Right lobe of liver (tissue), 6 donors: ENCODE measurements at regions not wholly inside any gene's neighbourhood (a gene's known extent, or its start where the extent isn't known, plus 50 kb on each side); places are given as distances from the start of the nearest gene placed in this dataset.

Source experiments
- ATAC-seq, 4 donors: fragments of 200-7000 bp; cut with Tn5 transposase; one replicate each; pipeline ENCODE4 v1.9.1; 2020; ENCODE audit warnings: mild to moderate bottlenecking in 4 of 4, moderate library complexity in 4 of 4
- DNase-seq, 3 donors: peaks; one replicate each; pipeline ENCODE4 v3.0.0-alpha.2; 2020
- H3K27ac ChIP-seq, 3 donors: fragments of 200-600 bp; one replicate each; pipeline ENCODE4 v1.8.0; 2022
- H3K27me3 ChIP-seq, 2 donors: fragments of 200-600 bp; one replicate each; pipeline ENCODE4 v1.8.0; 2022
- H3K36me3 ChIP-seq, 4 donors: fragments of 200-600 bp; sonication (generic) in 1 of 4; one replicate each; pipeline versions ENCODE4 v1.5.1 to v1.8.0; 2017 to 2022; ENCODE audit warnings: control low read depth in 1 of 4
- H3K4me1 ChIP-seq, 4 donors: fragments of 200-600 bp; sonication (generic) in 1 of 4; one replicate each; pipeline versions ENCODE4 v1.5.1 to v1.8.0; 2017 to 2022; ENCODE audit warnings: control low read depth in 1 of 4
- H3K4me3 ChIP-seq, 3 donors: fragments of 200-600 bp; one replicate each; pipeline ENCODE4 v1.8.0; 2022
- H3K9me3 ChIP-seq, 4 donors: fragments of 200-600 bp; sonication (generic) in 1 of 4; one replicate each; pipeline versions ENCODE4 v1.5.1 to v1.8.0; 2017 to 2022; ENCODE audit warnings: control low read depth in 1 of 4
- POLR2A ChIP-seq: fragments of 450-650 bp; IDR thresholded peaks from one replicate; pipeline ENCODE4 v1.6.1; 2017; ENCODE audit warnings: antibody characterized with exemption, mild to moderate bottlenecking
- WGBS: methylation state at CpG from one replicate; pipeline ENCODE4 v1.1.6; 2018; ENCODE audit warnings: low coverage, low lambda C conversion rate; ENCODE audit not compliant: insufficient coverage; ENCODE audit errors: missing lambda C conversion rate; 5-methylcytosine and 5-hydroxymethylcytosine counted together
- intact Hi-C, 2 donors: fragments of 100-400 bp; cut with DNase I; formaldehyde crosslinking; loops; one replicate each; pipeline versions ENCODE4 v1.11.2 to v1.14.1; 2022
- TF ChIP-seq, protein P1 (sequence below), 4 donors: fragments of 200-600 bp in 3 of 4; fragments of 450-650 bp in 1 of 4; IDR thresholded peaks; one replicate each; pipeline versions ENCODE4 v1.5.1 to v1.8.0; 2016 to 2022; ENCODE audit warnings: antibody characterized with exemption in 4 of 4, mild to moderate bottlenecking in 2 of 4
- donor health status: DM: no; HTN: yes; CAD: no.
- donor health status: DM: no; HTN: no; CAD: no.
- donor health status: DM: no; HTN: no; CAD: no.
- donor health status: DM: no; HTN: yes; CAD: no.
- donor health status: DM: no; HTN: yes; CAD: no.

- WGBS = 39% methylated on average over 10 of the region's 10 CpGs
- Histone ChIP-seq H3K27me3 (no peaks in the 10 kb centered on the region), H3K9me3 (no peaks in the 10 kb centered on the region), H3K4me1 (peaks cover 0 to 17% (median 6%) of the 10 kb centered on the region in 4 donors), H3K36me3 (no peaks in the 10 kb centered on the region), H3K27ac (no peak overlapping the region), H3K4me3 (no peak overlapping the region)
- ATAC-seq (peak; percentile 90 to 98 (median 95)), DNase-seq (peak in 2 of 3 donors; percentile 38 to 67)
- intact Hi-C loops = no loop called here
- TF ChIP-seq POLR2A = no peak
- TF ChIP-seq, protein P1, sequence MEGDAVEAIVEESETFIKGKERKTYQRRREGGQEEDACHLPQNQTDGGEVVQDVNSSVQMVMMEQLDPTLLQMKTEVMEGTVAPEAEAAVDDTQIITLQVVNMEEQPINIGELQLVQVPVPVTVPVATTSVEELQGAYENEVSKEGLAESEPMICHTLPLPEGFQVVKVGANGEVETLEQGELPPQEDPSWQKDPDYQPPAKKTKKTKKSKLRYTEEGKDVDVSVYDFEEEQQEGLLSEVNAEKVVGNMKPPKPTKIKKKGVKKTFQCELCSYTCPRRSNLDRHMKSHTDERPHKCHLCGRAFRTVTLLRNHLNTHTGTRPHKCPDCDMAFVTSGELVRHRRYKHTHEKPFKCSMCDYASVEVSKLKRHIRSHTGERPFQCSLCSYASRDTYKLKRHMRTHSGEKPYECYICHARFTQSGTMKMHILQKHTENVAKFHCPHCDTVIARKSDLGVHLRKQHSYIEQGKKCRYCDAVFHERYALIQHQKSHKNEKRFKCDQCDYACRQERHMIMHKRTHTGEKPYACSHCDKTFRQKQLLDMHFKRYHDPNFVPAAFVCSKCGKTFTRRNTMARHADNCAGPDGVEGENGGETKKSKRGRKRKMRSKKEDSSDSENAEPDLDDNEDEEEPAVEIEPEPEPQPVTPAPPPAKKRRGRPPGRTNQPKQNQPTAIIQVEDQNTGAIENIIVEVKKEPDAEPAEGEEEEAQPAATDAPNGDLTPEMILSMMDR (IDR thresholded peaks at IDR 0.05) = peak in 1 of 4 donors; percentile 16
These were observed 51.8 kb upstream of the CASZ1 start for GRCh38 chr1:10848109-10848684.

- Histone ChIP-seq H3K27ac (no peak overlapping the region), H3K36me3 (no peaks in the 10 kb centered on the region), H3K4me1 (peaks cover 0 to 12% (median 6%) of the 10 kb centered on the region in 4 donors), H3K9me3 (no peaks in the 10 kb centered on the region), H3K27me3 (no peaks in the 10 kb centered on the region), H3K4me3 (no peak overlapping the region)
- 74% methylated on average over 4 of the region's 7 CpGs for WGBS
- intact Hi-C loops = no loop called here
- TF ChIP-seq POLR2A = no peak
- TF ChIP-seq, protein P1 (IDR thresholded peaks at IDR 0.05) = no peak
- no peak for DNase-seq
- no peak for ATAC-seq
These were observed 53.6 kb upstream of the CASZ1 start for GRCh38 chr1:10850026-10850425.

DNA sequence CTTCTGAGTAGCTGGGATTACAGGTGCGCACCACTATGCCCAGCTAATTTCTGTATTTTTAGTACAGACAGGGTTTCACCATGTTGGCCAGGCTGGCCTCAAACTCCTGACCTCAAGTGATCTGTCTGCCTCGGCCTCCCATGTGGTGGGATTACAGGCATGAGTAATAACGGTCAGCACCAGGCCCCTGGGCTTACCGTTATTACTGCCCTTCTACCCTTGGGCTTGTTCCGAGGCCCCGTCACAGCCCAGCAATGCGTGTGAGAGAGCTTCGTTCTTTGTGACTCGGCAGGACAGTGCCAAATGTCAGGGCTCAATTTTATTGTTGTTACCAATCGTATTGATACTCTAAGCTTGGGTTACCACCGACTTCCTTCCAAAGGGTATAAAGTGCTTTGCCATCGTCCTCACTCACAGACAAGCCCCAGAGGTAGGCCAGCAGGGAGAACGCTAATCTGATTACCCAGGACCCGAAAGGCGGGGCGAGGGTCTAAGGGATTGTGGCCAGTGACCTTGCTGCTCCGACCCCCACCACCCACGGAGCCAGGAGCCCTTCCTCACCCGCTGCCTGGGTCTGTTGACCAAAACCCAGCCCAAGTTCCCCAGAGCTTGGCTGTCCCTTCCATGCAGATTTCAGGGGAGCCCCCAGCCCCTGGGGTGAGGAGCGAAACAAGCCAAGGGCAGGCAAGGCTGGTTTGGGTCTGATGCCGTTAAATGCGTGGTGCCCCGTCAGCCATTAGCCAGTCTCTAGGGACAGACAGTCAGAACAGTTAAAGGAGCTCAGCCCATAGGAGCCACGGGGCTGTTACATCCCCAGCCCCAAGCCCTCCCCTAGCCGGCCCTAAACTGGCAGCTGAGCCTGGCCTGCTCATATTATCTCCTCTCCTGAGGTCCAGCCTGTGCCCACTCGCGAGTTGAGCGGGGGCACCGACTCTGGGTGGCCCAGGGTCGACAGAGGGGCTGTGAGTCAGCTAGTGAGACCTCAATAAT lies 54.9 kb upstream of the CASZ1 start:
- intact Hi-C loops = no loop called here
- H3K27ac ChIP-seq = no peak overlapping the region
- no peak for TF ChIP-seq POLR2A
- TF ChIP-seq, protein P1 (IDR thresholded peaks at IDR 0.05) = no peak
- ATAC-seq (no peak), DNase-seq (no peak)
- H3K4me1 ChIP-seq = peaks cover 0 to 12% (median 6%) of the 10 kb centered on the region in 4 donors
- no peaks in the 10 kb centered on the region for H3K27me3 ChIP-seq
- WGBS = 80% methylated on average over 15 of the region's 30 CpGs
- H3K36me3 ChIP-seq = no peaks in the 10 kb centered on the region
- H3K4me3 ChIP-seq = no peak overlapping the region
- H3K9me3 ChIP-seq = no peaks in the 10 kb centered on the region

- WGBS = 50% methylated on average over 1 of the region's 8 CpGs
- Histone ChIP-seq H3K27ac (no peak overlapping the region), H3K9me3 (no peaks in the 10 kb centered on the region), H3K4me3 (no peak overlapping the region), H3K27me3 (no peaks in the 10 kb centered on the region), H3K36me3 (no peaks in the 10 kb centered on the region), H3K4me1 (peaks cover 0 to 12% (median 6%) of the 10 kb centered on the region in 4 donors)
- no peak for ATAC-seq
- TF ChIP-seq, protein P1 (IDR thresholded peaks at IDR 0.05) = no peak
- no peak for TF ChIP-seq POLR2A
- no peak for DNase-seq
- intact Hi-C loops = no loop called here
These were observed 55.6 kb upstream of the CASZ1 start for GRCh38 chr1:10852018-10852417.
